Esophagus muscularis mucosa (tissue), 4 donors: ENCODE measurements at regions not wholly inside any gene's neighbourhood (a gene's known extent, or its start where the extent isn't known, plus 50 kb on each side); places are given as distances from the start of the nearest gene placed in this dataset.

Source experiments
- DNase-seq: peaks from one replicate; pipeline ENCODE4 v3.0.0-alpha.2; 2017; ENCODE audit errors: extremely low spot score
- H3K27ac ChIP-seq, 4 donors: fragments of 200-600 bp; sonication (generic); replicated peaks in 1 of 4; 1 replicate in 3 of 4; 2 replicates in 1 of 4; pipeline ENCODE4 v1.5.1; 2016 to 2019; ENCODE audit warnings: mild to moderate bottlenecking in 1 of 4
- H3K27me3 ChIP-seq, 4 donors: fragments of 200-600 bp; sonication (generic); one replicate each; pipeline versions ENCODE4 v1.5.1 to v1.6.0; 2016 to 2019
- H3K36me3 ChIP-seq, 4 donors: fragments of 200-600 bp; sonication (generic); one replicate each; pipeline ENCODE4 v1.5.1; 2016 to 2019
- H3K4me1 ChIP-seq, 4 donors: fragments of 200-600 bp; sonication (generic); one replicate each; pipeline ENCODE4 v1.5.1; 2016 to 2019
- H3K4me3 ChIP-seq, 4 donors: fragments of 200-600 bp; sonication (generic); 1 replicate in 2 of 4; 2 replicates in 2 of 4; pipeline ENCODE4 v1.5.1; 2016 to 2019; ENCODE audit warnings: mild to moderate bottlenecking in 4 of 4, moderate library complexity in 1 of 4
- H3K9me3 ChIP-seq, 4 donors: fragments of 200-600 bp; sonication (generic); 1 replicate in 3 of 4; 2 replicates in 1 of 4; pipeline ENCODE4 v1.5.1; 2016 to 2019
- CTCF ChIP-seq, 3 experiments: fragments of 200-600 bp in 2 of 3; fragments of 450-650 bp in 1 of 3; sonication (generic) in 2 of 3; IDR thresholded peaks; one replicate each; pipeline ENCODE4 v1.5.1; 2017 to 2019; ENCODE audit warnings: antibody characterized with exemption in 3 of 3, mild to moderate bottlenecking in 2 of 3, moderate library complexity in 1 of 3
- EP300 ChIP-seq: sonication (generic); formaldehyde crosslinking; IDR thresholded peaks from one replicate; pipeline ENCODE4 v1.6.1; 2017; ENCODE audit warnings: antibody characterized with exemption
- POLR2A ChIP-seq: fragments of 450-650 bp; IDR thresholded peaks from one replicate; pipeline ENCODE4 v1.6.1; 2017; ENCODE audit warnings: antibody characterized with exemption, moderate library complexity, mild to moderate bottlenecking, low read depth
- POLR2AphosphoS5 ChIP-seq, 2 donors: sonication (generic); formaldehyde crosslinking; IDR thresholded peaks; one replicate each; pipeline ENCODE4 v1.6.1; 2017; ENCODE audit warnings: antibody characterized with exemption in 2 of 2
- WGBS: methylation state at CpG from one replicate; pipeline ENCODE4 v1.1.5; 2018; 5-methylcytosine and 5-hydroxymethylcytosine counted together
- intact Hi-C: fragments of 100-400 bp; cut with DNase I; formaldehyde crosslinking; loops from one replicate; pipeline ENCODE4 v1.15.1; 2023

GRCh38 chr3:82741346-82741745, 979.9 kb upstream of the GBE1 start:
- intact Hi-C loops, result no loop called here
- WGBS, result 84% methylated on average over 2 of the region's 2 CpGs
- no peak for DNase-seq

GRCh38 chr3:82739390-82739789, 977.9 kb upstream of the GBE1 start:
- TF ChIP-seq CTCF (IDR thresholded peaks at IDR 0.05) (no peak), POLR2A (no peak), EP300 (no peak), POLR2AphosphoS5 (IDR thresholded peaks at IDR 0.05) (no peak)
- no peaks in the 10 kb centered on the region for H3K36me3 ChIP-seq
- 84% methylated on average over 1 of the region's 1 CpG for WGBS
- H3K27ac ChIP-seq, result no peak overlapping the region
- no peaks in the 10 kb centered on the region for H3K27me3 ChIP-seq
- DNase-seq, result no peak
- H3K4me1 ChIP-seq, result no peaks in the 10 kb centered on the region
- no peaks in the 10 kb centered on the region for H3K9me3 ChIP-seq
- H3K4me3 ChIP-seq, result no peak overlapping the region
- intact Hi-C loops, result no loop called here

More at GRCh38 chr3:82741346-82741745, 979.9 kb upstream of the GBE1 start:
- no peaks in the 10 kb centered on the region for H3K36me3 ChIP-seq
- no peaks in the 10 kb centered on the region for H3K9me3 ChIP-seq
- H3K27me3 ChIP-seq, result no peaks in the 10 kb centered on the region
- no peak overlapping the region for H3K27ac ChIP-seq
- no peak for TF ChIP-seq POLR2A
- TF ChIP-seq EP300, result no peak
- TF ChIP-seq POLR2AphosphoS5 (IDR thresholded peaks at IDR 0.05), result no peak
- TF ChIP-seq CTCF (IDR thresholded peaks at IDR 0.05), result no peak
- H3K4me1 ChIP-seq, result no peaks in the 10 kb centered on the region
- H3K4me3 ChIP-seq, result no peak overlapping the region

GRCh38 chr3:82736696-82737277, 975.3 kb upstream of the GBE1 start:
- no peak overlapping the region for H3K27ac ChIP-seq
- no peak for DNase-seq
- no peaks in the 10 kb centered on the region for H3K9me3 ChIP-seq
- H3K36me3 ChIP-seq, result no peaks in the 10 kb centered on the region
- H3K27me3 ChIP-seq, result no peaks in the 10 kb centered on the region
- no peaks in the 10 kb centered on the region for H3K4me1 ChIP-seq
- TF ChIP-seq CTCF (IDR thresholded peaks at IDR 0.05) (no peak), POLR2A (no peak), EP300 (no peak), POLR2AphosphoS5 (IDR thresholded peaks at IDR 0.05) (no peak)
- H3K4me3 ChIP-seq, result no peak overlapping the region
- WGBS, result 77% methylated on average over 5 of the region's 5 CpGs
- intact Hi-C loops, result no loop called here

- H3K27me3 ChIP-seq, result no peaks in the 10 kb centered on the region
- H3K27ac ChIP-seq, result no peak overlapping the region
- H3K4me3 ChIP-seq, result no peak overlapping the region
- intact Hi-C loops, result no loop called here
- WGBS, result 88% methylated on average over 25 of the region's 53 CpGs
- TF ChIP-seq POLR2AphosphoS5 (IDR thresholded peaks at IDR 0.05) (no peak), POLR2A (no peak), CTCF (IDR thresholded peaks at IDR 0.05) (no peak), EP300 (no peak)
- no peaks in the 10 kb centered on the region for H3K9me3 ChIP-seq
- H3K36me3 ChIP-seq, result no peaks in the 10 kb centered on the region
- no peak for DNase-seq
- no peaks in the 10 kb centered on the region for H3K4me1 ChIP-seq
Observed at GRCh38 chr3:82715091-82715856, 953.8 kb upstream of the GBE1 start.
